ENCODE measurements at regions not wholly inside any gene's neighbourhood (a gene's known extent, or its start where the extent isn't known, plus 50 kb on each side); places are given as distances from the start of the nearest gene placed in this dataset.

DNA sequence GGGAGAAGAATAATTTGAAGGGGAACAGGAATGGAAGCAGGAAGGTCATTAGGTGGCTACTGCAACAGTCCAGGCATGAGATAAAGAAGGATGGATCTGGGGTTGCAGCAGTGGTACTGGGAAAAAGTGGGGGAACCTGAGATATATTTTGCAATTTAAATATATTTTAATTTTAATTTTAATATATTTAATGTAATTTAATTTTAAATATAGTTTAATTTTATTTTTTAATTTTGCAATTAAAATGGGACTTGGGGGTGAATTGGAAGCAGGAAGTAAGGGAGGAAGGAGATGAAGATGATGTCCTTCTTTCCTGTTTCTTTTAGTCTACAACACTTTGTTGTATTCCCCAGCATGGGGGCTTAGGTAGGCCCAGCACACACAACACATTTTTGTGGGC, 369.8 kb downstream of the GADD45G start:
- peaks cover 5% of the 10 kb centered on the region; the same call in 1 of the 2 replicates for H3K9me2 ChIP-seq (ENCODE audit: insufficient read depth)
- no peak overlapping the region for H2AFZ ChIP-seq
- H3K79me2 ChIP-seq (replicated peaks; ENCODE audit: insufficient read depth) = no peaks in the 10 kb centered on the region
- H4K20me1 ChIP-seq (replicated peaks; ENCODE audit: insufficient read depth) = no peaks in the 10 kb centered on the region
- Mint-ChIP-seq H3K4me3 (no peak overlapping the region), H3K9me3 (no peaks in the 10 kb centered on the region; the same call in 2 of the 3 replicates), H3K4me1 (peaks cover 6% of the 10 kb centered on the region; the same call in 1 of the 3 replicates), H3K27ac (no peak overlapping the region), H3K36me3 (ENCODE audit: low read depth) (no peaks in the 10 kb centered on the region), H3K27me3 (ENCODE audit: insufficient read depth, low read depth, poor library complexity) (no peaks in the 10 kb centered on the region)
- H3F3A ChIP-seq (replicated peaks; ENCODE audit: low read depth) = no peaks in the 10 kb centered on the region
- ATAC-seq = no peak
- H3K36me3 ChIP-seq (ENCODE audit: insufficient read depth) = no peaks in the 10 kb centered on the region
- H3K27me3 ChIP-seq (ENCODE audit: insufficient read depth) = no peaks in the 10 kb centered on the region
- no peaks in the 10 kb centered on the region for H3K4me1 ChIP-seq (ENCODE audit: insufficient read depth)
- H3K27ac ChIP-seq (ENCODE audit: low read depth) = no peak overlapping the region
- H3K4me3 ChIP-seq = no peak overlapping the region
- no peak overlapping the region for H3K4me2 ChIP-seq
- DNase-seq (ENCODE audit: low spot score) = no peak
- no peak for TF ChIP-seq EZH2phosphoT487 (IDR thresholded peaks at IDR 0.05; ENCODE audit: unreplicated experiment)
- TF ChIP-seq POLR2AphosphoS5 (IDR thresholded peaks at IDR 0.05; ENCODE audit: low read depth) = no peak
- TF ChIP-seq, protein P1, sequence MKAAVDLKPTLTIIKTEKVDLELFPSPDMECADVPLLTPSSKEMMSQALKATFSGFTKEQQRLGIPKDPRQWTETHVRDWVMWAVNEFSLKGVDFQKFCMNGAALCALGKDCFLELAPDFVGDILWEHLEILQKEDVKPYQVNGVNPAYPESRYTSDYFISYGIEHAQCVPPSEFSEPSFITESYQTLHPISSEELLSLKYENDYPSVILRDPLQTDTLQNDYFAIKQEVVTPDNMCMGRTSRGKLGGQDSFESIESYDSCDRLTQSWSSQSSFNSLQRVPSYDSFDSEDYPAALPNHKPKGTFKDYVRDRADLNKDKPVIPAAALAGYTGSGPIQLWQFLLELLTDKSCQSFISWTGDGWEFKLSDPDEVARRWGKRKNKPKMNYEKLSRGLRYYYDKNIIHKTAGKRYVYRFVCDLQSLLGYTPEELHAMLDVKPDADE (IDR thresholded peaks at IDR 0.05) = no peak
- TF ChIP-seq JUNB (IDR thresholded peaks at IDR 0.05; ENCODE audit: unreplicated experiment) = no peak
- TF ChIP-seq, protein P2, sequence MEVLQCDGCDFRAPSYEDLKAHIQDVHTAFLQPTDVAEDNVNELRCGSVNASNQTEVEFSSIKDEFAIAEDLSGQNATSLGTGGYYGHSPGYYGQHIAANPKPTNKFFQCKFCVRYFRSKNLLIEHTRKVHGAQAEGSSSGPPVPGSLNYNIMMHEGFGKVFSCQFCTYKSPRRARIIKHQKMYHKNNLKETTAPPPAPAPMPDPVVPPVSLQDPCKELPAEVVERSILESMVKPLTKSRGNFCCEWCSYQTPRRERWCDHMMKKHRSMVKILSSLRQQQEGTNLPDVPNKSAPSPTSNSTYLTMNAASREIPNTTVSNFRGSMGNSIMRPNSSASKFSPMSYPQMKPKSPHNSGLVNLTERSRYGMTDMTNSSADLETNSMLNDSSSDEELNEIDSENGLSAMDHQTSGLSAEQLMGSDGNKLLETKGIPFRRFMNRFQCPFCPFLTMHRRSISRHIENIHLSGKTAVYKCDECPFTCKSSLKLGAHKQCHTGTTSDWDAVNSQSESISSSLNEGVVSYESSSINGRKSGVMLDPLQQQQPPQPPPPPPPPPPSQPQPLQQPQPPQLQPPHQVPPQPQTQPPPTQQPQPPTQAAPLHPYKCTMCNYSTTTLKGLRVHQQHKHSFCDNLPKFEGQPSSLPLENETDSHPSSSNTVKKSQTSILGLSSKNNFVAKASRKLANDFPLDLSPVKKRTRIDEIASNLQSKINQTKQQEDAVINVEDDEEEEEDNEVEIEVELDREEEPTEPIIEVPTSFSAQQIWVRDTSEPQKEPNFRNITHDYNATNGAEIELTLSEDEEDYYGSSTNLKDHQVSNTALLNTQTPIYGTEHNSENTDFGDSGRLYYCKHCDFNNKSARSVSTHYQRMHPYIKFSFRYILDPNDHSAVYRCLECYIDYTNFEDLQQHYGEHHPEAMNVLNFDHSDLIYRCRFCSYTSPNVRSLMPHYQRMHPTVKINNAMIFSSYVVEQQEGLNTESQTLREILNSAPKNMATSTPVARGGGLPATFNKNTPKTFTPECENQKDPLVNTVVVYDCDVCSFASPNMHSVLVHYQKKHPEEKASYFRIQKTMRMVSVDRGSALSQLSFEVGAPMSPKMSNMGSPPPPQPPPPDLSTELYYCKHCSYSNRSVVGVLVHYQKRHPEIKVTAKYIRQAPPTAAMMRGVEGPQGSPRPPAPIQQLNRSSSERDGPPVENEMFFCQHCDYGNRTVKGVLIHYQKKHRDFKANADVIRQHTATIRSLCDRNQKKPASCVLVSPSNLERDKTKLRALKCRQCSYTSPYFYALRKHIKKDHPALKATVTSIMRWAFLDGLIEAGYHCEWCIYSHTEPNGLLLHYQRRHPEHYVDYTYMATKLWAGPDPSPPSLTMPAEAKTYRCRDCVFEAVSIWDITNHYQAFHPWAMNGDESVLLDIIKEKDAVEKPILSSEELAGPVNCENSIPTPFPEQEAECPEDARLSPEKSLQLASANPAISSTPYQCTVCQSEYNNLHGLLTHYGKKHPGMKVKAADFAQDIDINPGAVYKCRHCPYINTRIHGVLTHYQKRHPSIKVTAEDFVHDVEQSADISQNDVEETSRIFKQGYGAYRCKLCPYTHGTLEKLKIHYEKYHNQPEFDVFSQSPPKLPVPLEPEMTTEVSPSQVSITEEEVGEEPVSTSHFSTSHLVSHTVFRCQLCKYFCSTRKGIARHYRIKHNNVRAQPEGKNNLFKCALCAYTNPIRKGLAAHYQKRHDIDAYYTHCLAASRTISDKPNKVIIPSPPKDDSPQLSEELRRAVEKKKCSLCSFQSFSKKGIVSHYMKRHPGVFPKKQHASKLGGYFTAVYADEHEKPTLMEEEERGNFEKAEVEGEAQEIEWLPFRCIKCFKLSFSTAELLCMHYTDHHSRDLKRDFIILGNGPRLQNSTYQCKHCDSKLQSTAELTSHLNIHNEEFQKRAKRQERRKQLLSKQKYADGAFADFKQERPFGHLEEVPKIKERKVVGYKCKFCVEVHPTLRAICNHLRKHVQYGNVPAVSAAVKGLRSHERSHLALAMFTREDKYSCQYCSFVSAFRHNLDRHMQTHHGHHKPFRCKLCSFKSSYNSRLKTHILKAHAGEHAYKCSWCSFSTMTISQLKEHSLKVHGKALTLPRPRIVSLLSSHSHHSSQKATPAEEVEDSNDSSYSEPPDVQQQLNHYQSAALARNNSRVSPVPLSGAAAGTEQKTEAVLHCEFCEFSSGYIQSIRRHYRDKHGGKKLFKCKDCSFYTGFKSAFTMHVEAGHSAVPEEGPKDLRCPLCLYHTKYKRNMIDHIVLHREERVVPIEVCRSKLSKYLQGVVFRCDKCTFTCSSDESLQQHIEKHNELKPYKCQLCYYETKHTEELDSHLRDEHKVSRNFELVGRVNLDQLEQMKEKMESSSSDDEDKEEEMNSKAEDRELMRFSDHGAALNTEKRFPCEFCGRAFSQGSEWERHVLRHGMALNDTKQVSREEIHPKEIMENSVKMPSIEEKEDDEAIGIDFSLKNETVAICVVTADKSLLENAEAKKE (CRISPR knock-in tag; IDR thresholded peaks at IDR 0.05) = no peak
- no peak for TF ChIP-seq ZNF114 (CRISPR knock-in tag; IDR thresholded peaks at IDR 0.05)
- TF ChIP-seq, protein P3, sequence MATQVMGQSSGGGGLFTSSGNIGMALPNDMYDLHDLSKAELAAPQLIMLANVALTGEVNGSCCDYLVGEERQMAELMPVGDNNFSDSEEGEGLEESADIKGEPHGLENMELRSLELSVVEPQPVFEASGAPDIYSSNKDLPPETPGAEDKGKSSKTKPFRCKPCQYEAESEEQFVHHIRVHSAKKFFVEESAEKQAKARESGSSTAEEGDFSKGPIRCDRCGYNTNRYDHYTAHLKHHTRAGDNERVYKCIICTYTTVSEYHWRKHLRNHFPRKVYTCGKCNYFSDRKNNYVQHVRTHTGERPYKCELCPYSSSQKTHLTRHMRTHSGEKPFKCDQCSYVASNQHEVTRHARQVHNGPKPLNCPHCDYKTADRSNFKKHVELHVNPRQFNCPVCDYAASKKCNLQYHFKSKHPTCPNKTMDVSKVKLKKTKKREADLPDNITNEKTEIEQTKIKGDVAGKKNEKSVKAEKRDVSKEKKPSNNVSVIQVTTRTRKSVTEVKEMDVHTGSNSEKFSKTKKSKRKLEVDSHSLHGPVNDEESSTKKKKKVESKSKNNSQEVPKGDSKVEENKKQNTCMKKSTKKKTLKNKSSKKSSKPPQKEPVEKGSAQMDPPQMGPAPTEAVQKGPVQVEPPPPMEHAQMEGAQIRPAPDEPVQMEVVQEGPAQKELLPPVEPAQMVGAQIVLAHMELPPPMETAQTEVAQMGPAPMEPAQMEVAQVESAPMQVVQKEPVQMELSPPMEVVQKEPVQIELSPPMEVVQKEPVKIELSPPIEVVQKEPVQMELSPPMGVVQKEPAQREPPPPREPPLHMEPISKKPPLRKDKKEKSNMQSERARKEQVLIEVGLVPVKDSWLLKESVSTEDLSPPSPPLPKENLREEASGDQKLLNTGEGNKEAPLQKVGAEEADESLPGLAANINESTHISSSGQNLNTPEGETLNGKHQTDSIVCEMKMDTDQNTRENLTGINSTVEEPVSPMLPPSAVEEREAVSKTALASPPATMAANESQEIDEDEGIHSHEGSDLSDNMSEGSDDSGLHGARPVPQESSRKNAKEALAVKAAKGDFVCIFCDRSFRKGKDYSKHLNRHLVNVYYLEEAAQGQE (IDR thresholded peaks at IDR 0.05; ENCODE audit: unreplicated experiment) = no peak
- TF ChIP-seq, protein P4, sequence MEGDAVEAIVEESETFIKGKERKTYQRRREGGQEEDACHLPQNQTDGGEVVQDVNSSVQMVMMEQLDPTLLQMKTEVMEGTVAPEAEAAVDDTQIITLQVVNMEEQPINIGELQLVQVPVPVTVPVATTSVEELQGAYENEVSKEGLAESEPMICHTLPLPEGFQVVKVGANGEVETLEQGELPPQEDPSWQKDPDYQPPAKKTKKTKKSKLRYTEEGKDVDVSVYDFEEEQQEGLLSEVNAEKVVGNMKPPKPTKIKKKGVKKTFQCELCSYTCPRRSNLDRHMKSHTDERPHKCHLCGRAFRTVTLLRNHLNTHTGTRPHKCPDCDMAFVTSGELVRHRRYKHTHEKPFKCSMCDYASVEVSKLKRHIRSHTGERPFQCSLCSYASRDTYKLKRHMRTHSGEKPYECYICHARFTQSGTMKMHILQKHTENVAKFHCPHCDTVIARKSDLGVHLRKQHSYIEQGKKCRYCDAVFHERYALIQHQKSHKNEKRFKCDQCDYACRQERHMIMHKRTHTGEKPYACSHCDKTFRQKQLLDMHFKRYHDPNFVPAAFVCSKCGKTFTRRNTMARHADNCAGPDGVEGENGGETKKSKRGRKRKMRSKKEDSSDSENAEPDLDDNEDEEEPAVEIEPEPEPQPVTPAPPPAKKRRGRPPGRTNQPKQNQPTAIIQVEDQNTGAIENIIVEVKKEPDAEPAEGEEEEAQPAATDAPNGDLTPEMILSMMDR (conservative IDR thresholded peaks at IDR 0.05; ENCODE audit: low read depth in 2 of 2) = no peak
- TF ChIP-seq EZH2 (IDR thresholded peaks at IDR 0.05; ENCODE audit: low read depth, unreplicated experiment) = no peak
- no peak for TF ChIP-seq ZNF331 (CRISPR knock-in tag; IDR thresholded peaks at IDR 0.05; ENCODE audit: low read depth)
- no peak for TF ChIP-seq NANOG (IDR thresholded peaks at IDR 0.05; ENCODE audit: borderline replicate concordance)

All from GM23338 (cell line).